Peyer's patch (tissue), 4 donors: ENCODE measurements at regions not wholly inside any gene's neighbourhood (a gene's known extent, or its start where the extent isn't known, plus 50 kb on each side); places are given as distances from the start of the nearest gene placed in this dataset.

ENCODE experiments used
- CTCF ChIP-seq, 6 experiments: fragments of 450-650 bp in 4 of 6; fragments of 200-600 bp in 2 of 6; sonication (generic) in 1 of 6; IDR thresholded peaks; one replicate each; pipeline ENCODE4 v1.5.1; 2017 to 2019; ENCODE audit warnings: antibody characterized with exemption in 6 of 6, mild to moderate bottlenecking in 3 of 6, moderate library complexity in 1 of 6
- POLR2A ChIP-seq, 2 donors: fragments of 450-650 bp; IDR thresholded peaks; one replicate each; pipeline ENCODE4 v1.5.1; 2017; ENCODE audit warnings: antibody characterized with exemption in 2 of 2, mild to moderate bottlenecking in 2 of 2, moderate library complexity in 2 of 2

- TF ChIP-seq CTCF (IDR thresholded peaks at IDR 0.05) (no peak), POLR2A (IDR thresholded peaks at IDR 0.05) (no peak)
These were observed 247.2 kb upstream of the IGFBP3 start for GRCh38 chr7:46168231-46168630.
